K562 (cell line): ENCODE measurements at regions not wholly inside any gene's neighbourhood (a gene's known extent, or its start where the extent isn't known, plus 50 kb on each side); places are given as distances from the start of the nearest gene placed in this dataset.

Source experiments
- BCLAF1 ChIP-seq, 2 experiments: fragments of 450-650 bp in 1 of 2; IDR thresholded peaks; 2 replicates each; pipeline ENCODE4 v1.6.1; 2011 to 2017; ENCODE audit warnings: low read depth in 2 of 2, antibody characterized with exemption in 1 of 2, borderline replicate concordance in 1 of 2, low read length in 1 of 2, mild to moderate bottlenecking in 1 of 2, mixed read lengths in 1 of 2; ENCODE audit not compliant: control insufficient read depth in 1 of 2
- REST ChIP-seq, 2 experiments: fragments of 450-650 bp; formaldehyde crosslinking in 1 of 2; IDR thresholded peaks; 2 replicates each; pipeline versions ENCODE4 v1.4.0 to v1.6.1; 2014 to 2020; ENCODE audit warnings: mild to moderate bottlenecking in 2 of 2, borderline replicate concordance in 1 of 2, low read depth in 1 of 2
- USF2 ChIP-seq: sonication (generic); formaldehyde crosslinking; IDR thresholded peaks from 2 replicates; pipeline ENCODE4 v1.5.0; 2020; ENCODE audit warnings: missing genetic modification reagents

- peak; percentile 17; the same call in 1 of the 2 replicates for TF ChIP-seq REST (IDR thresholded peaks at IDR 0.05; ENCODE audit: borderline replicate concordance)
- no peak for TF ChIP-seq REST (CRISPR knock-in tag; IDR thresholded peaks at IDR 0.05; ENCODE audit: low read depth)
- no peak for TF ChIP-seq BCLAF1 (IDR thresholded peaks at IDR 0.05; ENCODE audit: borderline replicate concordance in 1 of 2, control insufficient read depth in 1 of 2, low read depth in 2 of 2, low read length in 1 of 2)
- TF ChIP-seq USF2, result no peak
Observed at GRCh38 chr1:181175356-181175910, 86.9 kb downstream of the IER5 start (continued).
